GM12872 (cell line): ENCODE measurements at regions not wholly inside any gene's neighbourhood (a gene's known extent, or its start where the extent isn't known, plus 50 kb on each side); places are given as distances from the start of the nearest gene placed in this dataset.

ENCODE experiments used
- TF ChIP-seq, protein P1 (sequence below): IDR thresholded peaks from 3 replicates; pipeline ENCODE4 v1.5.1; 2011; ENCODE audit warnings: low read depth, mild to moderate bottlenecking, low read length, moderate library complexity; ENCODE audit not compliant: insufficient read depth

DNA sequence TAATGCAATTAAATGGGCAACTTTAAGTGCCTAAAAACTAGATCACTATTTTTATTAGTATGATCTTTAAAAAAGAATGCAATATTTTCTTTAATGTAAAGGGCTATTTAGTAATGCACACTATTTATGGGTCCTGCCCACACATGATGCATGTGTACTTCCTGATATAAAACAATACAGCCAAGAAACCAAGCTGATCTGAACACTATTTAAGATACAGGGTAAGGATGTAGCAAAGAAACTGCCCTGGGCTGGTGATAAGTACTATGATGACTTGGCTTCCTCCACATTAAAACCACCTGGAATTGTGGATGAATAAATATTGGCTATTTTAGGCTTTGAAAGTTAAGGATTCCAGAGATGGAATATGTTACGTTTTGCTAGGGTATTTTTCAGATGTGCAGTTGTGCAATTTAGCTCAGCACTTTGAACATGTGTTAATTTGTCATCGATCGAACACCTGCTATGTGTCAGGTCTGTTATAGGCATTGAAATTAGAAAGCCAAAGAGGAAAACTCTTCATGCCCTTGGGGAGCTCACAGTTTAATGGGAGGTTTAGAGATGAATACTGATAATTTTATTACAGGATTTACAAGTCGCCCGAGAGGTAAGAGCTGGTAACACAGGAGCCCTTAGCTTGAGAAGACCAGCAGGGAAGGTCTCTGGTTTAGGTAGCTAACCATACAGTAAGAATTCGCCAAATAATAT is 276.7 kb downstream of the PLK2 start:
- TF ChIP-seq, protein P1, sequence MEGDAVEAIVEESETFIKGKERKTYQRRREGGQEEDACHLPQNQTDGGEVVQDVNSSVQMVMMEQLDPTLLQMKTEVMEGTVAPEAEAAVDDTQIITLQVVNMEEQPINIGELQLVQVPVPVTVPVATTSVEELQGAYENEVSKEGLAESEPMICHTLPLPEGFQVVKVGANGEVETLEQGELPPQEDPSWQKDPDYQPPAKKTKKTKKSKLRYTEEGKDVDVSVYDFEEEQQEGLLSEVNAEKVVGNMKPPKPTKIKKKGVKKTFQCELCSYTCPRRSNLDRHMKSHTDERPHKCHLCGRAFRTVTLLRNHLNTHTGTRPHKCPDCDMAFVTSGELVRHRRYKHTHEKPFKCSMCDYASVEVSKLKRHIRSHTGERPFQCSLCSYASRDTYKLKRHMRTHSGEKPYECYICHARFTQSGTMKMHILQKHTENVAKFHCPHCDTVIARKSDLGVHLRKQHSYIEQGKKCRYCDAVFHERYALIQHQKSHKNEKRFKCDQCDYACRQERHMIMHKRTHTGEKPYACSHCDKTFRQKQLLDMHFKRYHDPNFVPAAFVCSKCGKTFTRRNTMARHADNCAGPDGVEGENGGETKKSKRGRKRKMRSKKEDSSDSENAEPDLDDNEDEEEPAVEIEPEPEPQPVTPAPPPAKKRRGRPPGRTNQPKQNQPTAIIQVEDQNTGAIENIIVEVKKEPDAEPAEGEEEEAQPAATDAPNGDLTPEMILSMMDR: no peak

DNA sequence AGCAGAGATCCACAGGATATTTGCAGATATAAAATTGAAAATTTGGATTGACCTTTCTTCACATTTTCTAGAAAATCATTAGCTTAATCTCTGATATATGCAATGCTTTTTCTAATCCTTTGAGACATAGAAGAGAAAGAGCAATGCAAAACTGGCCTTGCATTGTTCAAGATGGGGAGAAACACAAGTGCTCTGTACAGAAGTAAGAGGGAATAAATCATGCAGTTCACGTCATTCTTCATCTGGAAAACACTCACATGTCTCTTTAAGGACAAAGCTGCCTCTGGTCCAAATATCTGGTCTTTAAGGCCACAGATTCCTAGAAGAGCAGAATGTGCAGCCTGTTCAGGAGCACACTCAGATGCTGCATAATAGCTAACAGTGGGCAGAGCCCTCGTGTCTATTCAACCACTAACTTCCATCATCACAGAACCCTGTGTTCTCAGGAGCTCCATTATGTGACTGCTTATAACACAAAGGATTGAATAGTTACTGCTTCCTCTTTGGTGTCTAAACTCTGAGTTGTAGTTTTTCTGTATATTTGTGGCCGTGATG is 277.5 kb downstream of the PLK2 start:
- TF ChIP-seq, protein P1: no peak

DNA sequence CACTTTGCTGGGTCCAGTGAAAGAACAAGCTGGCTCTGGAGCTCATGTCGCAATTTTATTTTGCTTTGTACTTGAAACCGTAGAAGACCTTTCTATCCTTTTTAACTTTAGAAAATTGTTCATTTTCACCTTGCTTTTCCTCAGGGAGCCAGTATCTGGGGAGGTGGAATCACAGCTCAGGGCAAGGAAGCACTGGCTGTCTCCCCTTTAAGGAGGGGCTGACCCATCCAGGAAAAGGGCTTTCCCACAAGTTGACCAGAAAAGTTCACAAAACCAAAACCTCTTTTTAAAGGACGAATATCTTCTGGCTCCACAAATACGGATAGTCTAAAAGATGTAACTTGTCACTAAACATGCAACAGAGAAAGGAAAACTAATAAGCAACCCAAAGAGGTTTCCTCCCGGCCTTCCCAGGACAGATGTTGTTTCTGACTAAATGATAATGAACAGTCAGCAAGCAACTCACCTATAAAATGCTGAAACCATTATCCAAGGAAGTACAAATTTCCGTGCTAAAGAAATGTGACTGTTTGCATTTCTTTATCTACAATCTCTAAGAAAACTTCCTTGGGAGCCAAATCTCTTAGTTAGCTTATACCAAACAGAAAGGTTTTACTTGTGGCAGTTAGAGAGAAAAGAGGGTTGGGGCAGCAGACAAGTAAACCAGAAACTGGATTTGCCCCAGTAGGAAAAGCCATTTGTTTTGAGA is 278.2 kb downstream of the PLK2 start:
- TF ChIP-seq, protein P1: no peak

DNA sequence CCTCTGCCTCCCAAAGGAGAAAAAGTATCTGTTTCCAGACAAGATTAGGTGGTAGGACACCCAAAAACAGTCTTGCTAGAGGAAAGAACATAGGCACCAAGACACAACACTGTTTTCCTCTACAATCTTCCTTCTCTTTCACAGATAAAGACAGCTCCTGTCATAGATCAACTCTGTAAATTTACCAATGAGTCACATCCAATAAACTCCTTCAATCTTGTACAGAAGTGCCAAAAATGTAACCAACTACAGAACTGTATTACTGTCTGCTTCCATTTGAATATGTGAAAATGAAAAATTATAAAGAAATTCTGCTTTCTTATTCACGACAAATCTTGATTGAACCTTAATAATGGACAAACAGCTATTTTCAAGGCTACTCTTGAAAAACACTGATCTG is 286.9 kb downstream of the PLK2 start:
- TF ChIP-seq, protein P1: no peak

GRCh38 chr5:58165152-58165551 is 294.7 kb downstream of the PLK2 start:
- TF ChIP-seq, protein P1: no peak

DNA sequence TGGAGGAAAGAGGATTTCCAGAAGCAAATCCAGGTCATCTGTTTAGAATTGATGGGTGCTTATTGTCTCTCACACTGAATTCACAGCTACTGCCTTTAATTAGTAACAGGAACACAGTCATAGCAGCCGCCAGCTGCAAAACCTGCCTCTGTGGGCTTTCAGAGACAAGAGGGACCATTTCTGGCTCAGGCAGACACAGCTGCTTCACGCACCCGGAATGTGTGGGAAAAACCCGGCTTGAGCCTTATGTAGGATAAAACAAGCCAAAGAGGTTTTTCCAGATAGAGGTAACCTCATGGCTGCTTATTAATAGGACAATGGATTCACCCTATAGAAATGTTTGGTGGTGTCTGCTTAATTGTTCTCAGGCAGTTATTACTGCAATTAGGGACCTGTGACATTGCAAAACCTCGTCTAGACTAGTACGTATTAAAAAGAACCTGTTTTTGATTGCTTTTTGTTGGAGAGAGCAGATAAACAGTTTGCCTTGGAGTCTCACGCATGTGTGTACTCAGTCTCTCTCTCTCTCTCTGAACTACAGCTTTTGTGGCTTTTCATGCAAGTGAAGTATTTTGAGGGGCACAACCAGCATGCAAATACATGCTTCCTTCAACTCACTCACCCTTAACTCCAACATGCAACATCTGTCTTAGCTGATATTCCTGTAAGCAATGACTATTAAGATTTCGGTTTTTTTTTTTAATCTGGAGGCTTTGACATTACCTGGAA is 302.7 kb downstream of the PLK2 start:
- TF ChIP-seq, protein P1: no peak

GRCh38 chr5:58156361-58156760 is 303.5 kb downstream of the PLK2 start:
- TF ChIP-seq, protein P1: no peak
